ENCODE measurements at regions not wholly inside any gene's neighbourhood (a gene's known extent, or its start where the extent isn't known, plus 50 kb on each side); places are given as distances from the start of the nearest gene placed in this dataset.

DNA sequence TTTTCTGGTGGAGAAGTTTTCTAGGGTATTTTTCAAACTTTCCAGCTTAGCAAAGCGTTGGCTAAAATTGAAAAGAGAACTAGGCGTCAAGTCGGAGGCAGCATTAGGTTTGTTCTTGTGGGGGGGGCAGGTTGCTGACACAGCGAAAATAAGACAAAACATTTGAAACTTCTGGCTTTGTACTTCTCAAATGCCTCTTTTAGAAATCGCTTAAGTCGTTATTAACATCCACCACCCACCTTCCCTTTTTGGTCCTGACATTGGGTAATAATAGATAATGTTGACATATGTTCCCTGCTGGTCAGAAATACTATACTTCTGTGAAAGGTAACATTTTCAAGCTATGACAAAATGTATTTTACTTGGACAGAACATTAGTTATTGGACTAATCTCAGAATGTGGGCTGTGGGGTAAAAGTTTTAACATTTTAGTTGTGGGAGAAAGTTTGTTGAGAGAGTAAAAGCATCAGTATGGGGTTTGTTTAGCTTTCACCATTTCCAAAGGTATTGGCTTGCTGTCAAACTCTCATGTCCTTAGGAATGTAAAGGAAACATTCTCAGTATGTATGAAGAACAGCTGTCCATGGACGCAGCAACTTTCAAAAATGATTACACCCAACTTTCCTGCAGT lies 88.1 kb upstream of the ZEB2 start (continued):
- TF ChIP-seq, protein P1, sequence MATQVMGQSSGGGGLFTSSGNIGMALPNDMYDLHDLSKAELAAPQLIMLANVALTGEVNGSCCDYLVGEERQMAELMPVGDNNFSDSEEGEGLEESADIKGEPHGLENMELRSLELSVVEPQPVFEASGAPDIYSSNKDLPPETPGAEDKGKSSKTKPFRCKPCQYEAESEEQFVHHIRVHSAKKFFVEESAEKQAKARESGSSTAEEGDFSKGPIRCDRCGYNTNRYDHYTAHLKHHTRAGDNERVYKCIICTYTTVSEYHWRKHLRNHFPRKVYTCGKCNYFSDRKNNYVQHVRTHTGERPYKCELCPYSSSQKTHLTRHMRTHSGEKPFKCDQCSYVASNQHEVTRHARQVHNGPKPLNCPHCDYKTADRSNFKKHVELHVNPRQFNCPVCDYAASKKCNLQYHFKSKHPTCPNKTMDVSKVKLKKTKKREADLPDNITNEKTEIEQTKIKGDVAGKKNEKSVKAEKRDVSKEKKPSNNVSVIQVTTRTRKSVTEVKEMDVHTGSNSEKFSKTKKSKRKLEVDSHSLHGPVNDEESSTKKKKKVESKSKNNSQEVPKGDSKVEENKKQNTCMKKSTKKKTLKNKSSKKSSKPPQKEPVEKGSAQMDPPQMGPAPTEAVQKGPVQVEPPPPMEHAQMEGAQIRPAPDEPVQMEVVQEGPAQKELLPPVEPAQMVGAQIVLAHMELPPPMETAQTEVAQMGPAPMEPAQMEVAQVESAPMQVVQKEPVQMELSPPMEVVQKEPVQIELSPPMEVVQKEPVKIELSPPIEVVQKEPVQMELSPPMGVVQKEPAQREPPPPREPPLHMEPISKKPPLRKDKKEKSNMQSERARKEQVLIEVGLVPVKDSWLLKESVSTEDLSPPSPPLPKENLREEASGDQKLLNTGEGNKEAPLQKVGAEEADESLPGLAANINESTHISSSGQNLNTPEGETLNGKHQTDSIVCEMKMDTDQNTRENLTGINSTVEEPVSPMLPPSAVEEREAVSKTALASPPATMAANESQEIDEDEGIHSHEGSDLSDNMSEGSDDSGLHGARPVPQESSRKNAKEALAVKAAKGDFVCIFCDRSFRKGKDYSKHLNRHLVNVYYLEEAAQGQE (IDR thresholded peaks at IDR 0.05; ENCODE audit: unreplicated experiment), result no peak
- TF ChIP-seq, protein P2, sequence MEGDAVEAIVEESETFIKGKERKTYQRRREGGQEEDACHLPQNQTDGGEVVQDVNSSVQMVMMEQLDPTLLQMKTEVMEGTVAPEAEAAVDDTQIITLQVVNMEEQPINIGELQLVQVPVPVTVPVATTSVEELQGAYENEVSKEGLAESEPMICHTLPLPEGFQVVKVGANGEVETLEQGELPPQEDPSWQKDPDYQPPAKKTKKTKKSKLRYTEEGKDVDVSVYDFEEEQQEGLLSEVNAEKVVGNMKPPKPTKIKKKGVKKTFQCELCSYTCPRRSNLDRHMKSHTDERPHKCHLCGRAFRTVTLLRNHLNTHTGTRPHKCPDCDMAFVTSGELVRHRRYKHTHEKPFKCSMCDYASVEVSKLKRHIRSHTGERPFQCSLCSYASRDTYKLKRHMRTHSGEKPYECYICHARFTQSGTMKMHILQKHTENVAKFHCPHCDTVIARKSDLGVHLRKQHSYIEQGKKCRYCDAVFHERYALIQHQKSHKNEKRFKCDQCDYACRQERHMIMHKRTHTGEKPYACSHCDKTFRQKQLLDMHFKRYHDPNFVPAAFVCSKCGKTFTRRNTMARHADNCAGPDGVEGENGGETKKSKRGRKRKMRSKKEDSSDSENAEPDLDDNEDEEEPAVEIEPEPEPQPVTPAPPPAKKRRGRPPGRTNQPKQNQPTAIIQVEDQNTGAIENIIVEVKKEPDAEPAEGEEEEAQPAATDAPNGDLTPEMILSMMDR (conservative IDR thresholded peaks at IDR 0.05; ENCODE audit: low read depth in 2 of 2), result no peak
- no peak for TF ChIP-seq ETS1 (IDR thresholded peaks at IDR 0.05)

- Histone ChIP-seq H2AFZ (no peak overlapping the region), H3K4me3 (no peak overlapping the region), H3F3A (replicated peaks; ENCODE audit: low read depth) (no peaks in the 10 kb centered on the region), H3K9me2 (ENCODE audit: insufficient read depth) (peaks cover 21% of the 10 kb centered on the region; the same call in 1 of the 2 replicates), H3K79me2 (replicated peaks; ENCODE audit: insufficient read depth) (no peaks in the 10 kb centered on the region), H3K27ac (ENCODE audit: low read depth) (no peak overlapping the region), H3K27me3 (ENCODE audit: insufficient read depth) (no peaks in the 10 kb centered on the region), H3K36me3 (ENCODE audit: insufficient read depth) (no peaks in the 10 kb centered on the region), H4K20me1 (replicated peaks; ENCODE audit: insufficient read depth) (no peaks in the 10 kb centered on the region), H3K4me2 (no peak overlapping the region), H3K4me1 (ENCODE audit: insufficient read depth) (no peaks in the 10 kb centered on the region; the same call in 1 of the 2 replicates)
- no peaks in the 10 kb centered on the region for H3K9me3 Mint-ChIP-seq
- H3K4me3 Mint-ChIP-seq, result no peak overlapping the region
- no peak overlapping the region for H3K27ac Mint-ChIP-seq
- no peak for DNase-seq (ENCODE audit: low spot score)
- H3K36me3 Mint-ChIP-seq (ENCODE audit: low read depth), result no peaks in the 10 kb centered on the region
- no peaks in the 10 kb centered on the region for H3K27me3 Mint-ChIP-seq (ENCODE audit: insufficient read depth, low read depth, poor library complexity)
- peaks cover 2% of the 10 kb centered on the region; the same call in 2 of the 3 replicates for H3K4me1 Mint-ChIP-seq
- no peak for ATAC-seq
- TF ChIP-seq JUNB (IDR thresholded peaks at IDR 0.05; ENCODE audit: unreplicated experiment) (no peak), ZNF331 (CRISPR knock-in tag; IDR thresholded peaks at IDR 0.05; ENCODE audit: low read depth) (no peak), ZNF462 (CRISPR knock-in tag; IDR thresholded peaks at IDR 0.05) (no peak), EZH2 (IDR thresholded peaks at IDR 0.05; ENCODE audit: low read depth, unreplicated experiment) (no peak), CREB1 (CRISPR knock-in tag; IDR thresholded peaks at IDR 0.05; ENCODE audit: low read depth) (no peak), NANOG (IDR thresholded peaks at IDR 0.05; ENCODE audit: borderline replicate concordance) (no peak)
These were observed 87.2 kb upstream of the ZEB2 start for GRCh38 chr2:144607099-144607498.

Data from GM23338 (cell line).